SJCRH30 (cell line): ENCODE measurements at regions not wholly inside any gene's neighbourhood (a gene's known extent, or its start where the extent isn't known, plus 50 kb on each side); places are given as distances from the start of the nearest gene placed in this dataset.
"Not testable (repeated sequence)": the region's sequence is repeated elsewhere in the genome, so short reads cannot be mapped to it uniquely, and the experiment has no call there.

ENCODE experiments used
- DNase-seq, 2 experiments: peaks; one replicate each; pipeline ENCODE4 v3.0.0-alpha.2; 2015 to 2020
- H3K27ac ChIP-seq: fragments of 250-450 bp; sonication (Bioruptor Pico); 2 replicates; pipeline ENCODE4 v1.5.1; 2020; ENCODE audit warnings: mild to moderate bottlenecking, moderate library complexity
- H3K27me3 ChIP-seq: fragments of 250-450 bp; sonication (Bioruptor Pico); 2 replicates; pipeline ENCODE4 v1.5.1; 2020; ENCODE audit warnings: mild to moderate bottlenecking, moderate library complexity
- H3K36me3 ChIP-seq: fragments of 250-450 bp; sonication (Bioruptor Pico); 2 replicates; pipeline ENCODE4 v1.5.1; 2020; ENCODE audit warnings: mild to moderate bottlenecking, moderate library complexity
- H3K4me1 ChIP-seq: fragments of 250-450 bp; sonication (Bioruptor Pico); 2 replicates; pipeline ENCODE4 v1.5.1; 2020; ENCODE audit warnings: mild to moderate bottlenecking, moderate library complexity
- H3K4me3 ChIP-seq: fragments of 250-450 bp; sonication (Bioruptor Pico); 2 replicates; pipeline ENCODE4 v1.5.1; 2020; ENCODE audit warnings: mild to moderate bottlenecking, moderate library complexity
- H3K9me3 ChIP-seq: fragments of 250-450 bp; sonication (Bioruptor Pico); replicated peaks from 2 replicates; pipeline ENCODE4 v1.5.1; 2020; ENCODE audit warnings: mild to moderate bottlenecking, moderate library complexity

- Histone ChIP-seq H3K27ac (no peak overlapping the region), H3K4me1 (no peaks in the 10 kb centered on the region), H3K9me3 (no peaks in the 10 kb centered on the region), H3K36me3 (no peaks in the 10 kb centered on the region), H3K4me3 (no peak overlapping the region), H3K27me3 (no peaks in the 10 kb centered on the region)
- DNase-seq, result no peak
These were observed 92.4 kb downstream of the CXCL12 start for GRCh38 chr10:44292390-44293002.

GRCh38 chr10:44291091-44291490, 93.8 kb downstream of the CXCL12 start:
- DNase-seq, result no peak
- no peak overlapping the region for H3K27ac ChIP-seq
- H3K4me3 ChIP-seq, result no peak overlapping the region
- H3K9me3 ChIP-seq, result no peaks in the 10 kb centered on the region
- no peaks in the 10 kb centered on the region for H3K4me1 ChIP-seq
- H3K27me3 ChIP-seq, result no peaks in the 10 kb centered on the region
- no peaks in the 10 kb centered on the region for H3K36me3 ChIP-seq

- Histone ChIP-seq H3K27me3 (no peaks in the 10 kb centered on the region), H3K27ac (no peak overlapping the region), H3K4me1 (no peaks in the 10 kb centered on the region), H3K36me3 (no peaks in the 10 kb centered on the region), H3K4me3 (no peak overlapping the region), H3K9me3 (no peaks in the 10 kb centered on the region)
- no peak for DNase-seq
These were observed 95.8 kb downstream of the CXCL12 start for GRCh38 chr10:44289125-44289524.

- H3K27me3 ChIP-seq, result no peaks in the 10 kb centered on the region
- H3K36me3 ChIP-seq, result no peaks in the 10 kb centered on the region
These were observed 97.5 kb downstream of the CXCL12 start for GRCh38 chr10:44287408-44287807.

GRCh38 chr10:44284198-44285084, 100.5 kb downstream of the CXCL12 start:
- Histone ChIP-seq H3K9me3 (no peaks in the 10 kb centered on the region), H3K27me3 (no peaks in the 10 kb centered on the region), H3K27ac (no peak overlapping the region), H3K4me3 (no peak overlapping the region), H3K36me3 (no peaks in the 10 kb centered on the region), H3K4me1 (no peaks in the 10 kb centered on the region)
- no peak for DNase-seq

More at GRCh38 chr10:44287408-44287807, 97.5 kb downstream of the CXCL12 start:
- Histone ChIP-seq H3K4me3 (no peak overlapping the region), H3K9me3 (no peaks in the 10 kb centered on the region), H3K4me1 (no peaks in the 10 kb centered on the region), H3K27ac (no peak overlapping the region)
- no peak for DNase-seq

- Histone ChIP-seq H3K4me3 (no peak overlapping the region), H3K27ac (no peak overlapping the region), H3K4me1 (no peaks in the 10 kb centered on the region), H3K36me3 (no peaks in the 10 kb centered on the region), H3K27me3 (no peaks in the 10 kb centered on the region), H3K9me3 (no peaks in the 10 kb centered on the region)
- DNase-seq, result no peak
These were observed 102.1 kb downstream of the CXCL12 start for GRCh38 chr10:44282626-44283300.

GRCh38 chr10:44281662-44282061, 103.2 kb downstream of the CXCL12 start:
- H3K27ac ChIP-seq, result no peak overlapping the region
- no peaks in the 10 kb centered on the region for H3K27me3 ChIP-seq
- H3K4me1 ChIP-seq, result no peaks in the 10 kb centered on the region
- no peaks in the 10 kb centered on the region for H3K9me3 ChIP-seq
- H3K4me3 ChIP-seq, result no peak overlapping the region
- no peak for DNase-seq
- no peaks in the 10 kb centered on the region for H3K36me3 ChIP-seq

- H3K4me3 ChIP-seq, result no peak overlapping the region
These were observed 103.7 kb downstream of the CXCL12 start for GRCh38 chr10:44281089-44281613.

GRCh38 chr10:44280226-44281014, 104.5 kb downstream of the CXCL12 start:
- Histone ChIP-seq H3K27ac (no peak overlapping the region), H3K9me3 (no peaks in the 10 kb centered on the region), H3K36me3 (no peaks in the 10 kb centered on the region), H3K4me3 (no peak overlapping the region), H3K4me1 (no peaks in the 10 kb centered on the region), H3K27me3 (no peaks in the 10 kb centered on the region)
- DNase-seq, result no peak

More at GRCh38 chr10:44281089-44281613, 103.7 kb downstream of the CXCL12 start:
- Histone ChIP-seq H3K36me3 (no peaks in the 10 kb centered on the region), H3K27ac (no peak overlapping the region), H3K4me1 (no peaks in the 10 kb centered on the region), H3K27me3 (no peaks in the 10 kb centered on the region), H3K9me3 (no peaks in the 10 kb centered on the region)
- DNase-seq, result no peak

GRCh38 chr10:44279426-44280126, 105.3 kb downstream of the CXCL12 start:
- DNase-seq, result no peak
- Histone ChIP-seq H3K4me1 (no peaks in the 10 kb centered on the region), H3K4me3 (no peak overlapping the region), H3K27me3 (no peaks in the 10 kb centered on the region), H3K9me3 (no peaks in the 10 kb centered on the region), H3K27ac (no peak overlapping the region), H3K36me3 (no peaks in the 10 kb centered on the region)

GRCh38 chr10:44278837-44279324, 106.0 kb downstream of the CXCL12 start:
- H3K4me3 ChIP-seq, result no peak overlapping the region
- no peaks in the 10 kb centered on the region for H3K36me3 ChIP-seq
- DNase-seq, result peak; percentile 9 to 17
- H3K27me3 ChIP-seq, result no peaks in the 10 kb centered on the region
- H3K9me3 ChIP-seq, result no peaks in the 10 kb centered on the region
- H3K4me1 ChIP-seq, result no peaks in the 10 kb centered on the region
- H3K27ac ChIP-seq, result no peak overlapping the region

GRCh38 chr10:44268435-44268948, 116.4 kb downstream of the CXCL12 start:
- not testable (repeated sequence) for H3K9me3 ChIP-seq, H3K4me3 ChIP-seq, H3K36me3 ChIP-seq, H3K27me3 ChIP-seq, DNase-seq, H3K27ac ChIP-seq, H3K4me1 ChIP-seq

- no peaks in the 10 kb centered on the region for H3K4me1 ChIP-seq
- no peaks in the 10 kb centered on the region for H3K9me3 ChIP-seq
- no peak overlapping the region for H3K27ac ChIP-seq
- no peak for DNase-seq
- H3K36me3 ChIP-seq, result no peaks in the 10 kb centered on the region
- H3K27me3 ChIP-seq, result no peaks in the 10 kb centered on the region
- H3K4me3 ChIP-seq, result no peak overlapping the region
These were observed 117.9 kb downstream of the CXCL12 start for GRCh38 chr10:44267007-44267406.

- H3K27ac ChIP-seq, result no peak overlapping the region
- no peak for DNase-seq
These were observed 120.7 kb downstream of the CXCL12 start for GRCh38 chr10:44264244-44264643.

More at GRCh38 chr10:44264244-44264643, 120.7 kb downstream of the CXCL12 start:
- Histone ChIP-seq H3K36me3 (no peaks in the 10 kb centered on the region), H3K4me3 (no peak overlapping the region), H3K9me3 (no peaks in the 10 kb centered on the region), H3K4me1 (no peaks in the 10 kb centered on the region), H3K27me3 (no peaks in the 10 kb centered on the region)
